ENCODE measurements at regions not wholly inside any gene's neighbourhood (a gene's known extent, or its start where the extent isn't known, plus 50 kb on each side); places are given as distances from the start of the nearest gene placed in this dataset.

GRCh38 chr14:101706509-101707067 is 54.9 kb upstream of the PPP2R5C start:
- no peak for DNase-seq

GRCh38 chr14:101707068-101707842 is 54.3 kb upstream of the PPP2R5C start:
- peak; percentile 78 to 90 (median 81) for DNase-seq

GRCh38 chr14:101707863-101708620 is 53.5 kb upstream of the PPP2R5C start:
- DNase-seq: no peak

- no peak for DNase-seq
Observed at GRCh38 chr14:101708853-101709532, 52.5 kb upstream of the PPP2R5C start.

- DNase-seq: no peak
Observed at GRCh38 chr14:101709533-101709881, 52.0 kb upstream of the PPP2R5C start.

GRCh38 chr14:101709962-101710931 is 51.3 kb upstream of the PPP2R5C start:
- DNase-seq: no peak

GRCh38 chr14:101711041-101711856 is 50.3 kb upstream of the PPP2R5C start:
- DNase-seq: no peak

All from muscle of back (tissue), 3 donors.